ENCODE measurements at regions not wholly inside any gene's neighbourhood (a gene's known extent, or its start where the extent isn't known, plus 50 kb on each side); places are given as distances from the start of the nearest gene placed in this dataset.

- no peak for TF ChIP-seq ZNF219 (CRISPR knock-in tag; IDR thresholded peaks at IDR 0.05; ENCODE audit: borderline replicate concordance)
- no peak for TF ChIP-seq ZNF425 (CRISPR knock-in tag; conservative IDR thresholded peaks at IDR 0.05)
- no peak for TF ChIP-seq ZNF263 (CRISPR knock-in tag; IDR thresholded peaks at IDR 0.05; ENCODE audit: low read depth)
- no peak for TF ChIP-seq GABPB1 (CRISPR knock-in tag; IDR thresholded peaks at IDR 0.05)
- no peak for TF ChIP-seq MAX (CRISPR knock-in tag; IDR thresholded peaks at IDR 0.05)
- TF ChIP-seq ARID4B (CRISPR knock-in tag; IDR thresholded peaks at IDR 0.05; ENCODE audit: borderline replicate concordance): no peak
- no peak for TF ChIP-seq USF2 (CRISPR knock-in tag; IDR thresholded peaks at IDR 0.05)
- no peak for TF ChIP-seq AFF4 (CRISPR knock-in tag; IDR thresholded peaks at IDR 0.05; ENCODE audit: borderline replicate concordance)
- no peak for TF ChIP-seq E2F4 (CRISPR knock-in tag; IDR thresholded peaks at IDR 0.05; ENCODE audit: borderline replicate concordance, low read depth)
- TF ChIP-seq SMAD4 (CRISPR knock-in tag; IDR thresholded peaks at IDR 0.05): no peak
- no peak for TF ChIP-seq SMAD3 (CRISPR knock-in tag; IDR thresholded peaks at IDR 0.05; ENCODE audit: borderline replicate concordance)
Observed at GRCh38 chr6:165846123-165846966, 183.3 kb upstream of the PDE10A start (continued).

- DNase-seq (ENCODE audit: low spot score) (no peak), ATAC-seq (no peak)
- H3K4me1 Mint-ChIP-seq: peaks cover 76% of the 10 kb centered on the region
Observed at GRCh38 chr6:165845493-165845892, 182.5 kb upstream of the PDE10A start.

More at GRCh38 chr6:165845493-165845892, 182.5 kb upstream of the PDE10A start:
- no peak overlapping the region for H3K27ac Mint-ChIP-seq
- H3K4me3 Mint-ChIP-seq: no peak overlapping the region
- no peaks in the 10 kb centered on the region for H3K36me3 Mint-ChIP-seq
- POLR2A ChIA-PET: no interaction called here
- no peaks in the 10 kb centered on the region for H3K9me3 Mint-ChIP-seq
- TF ChIP-seq ZSCAN18 (CRISPR knock-in tag; IDR thresholded peaks at IDR 0.05): no peak
- TF ChIP-seq NFE2L1 (CRISPR knock-in tag; IDR thresholded peaks at IDR 0.05): no peak
- TF ChIP-seq ZNF425 (CRISPR knock-in tag; conservative IDR thresholded peaks at IDR 0.05): no peak
- no peak for TF ChIP-seq SMAD4 (CRISPR knock-in tag; IDR thresholded peaks at IDR 0.05)
- TF ChIP-seq NFYB (CRISPR knock-in tag; conservative IDR thresholded peaks at IDR 0.05; ENCODE audit: low read depth): no peak
- no peak for TF ChIP-seq OVOL2 (CRISPR knock-in tag; IDR thresholded peaks at IDR 0.05; ENCODE audit: borderline replicate concordance)
- CTCF ChIA-PET: interaction anchor here (1.5 to 2.5 kb wide), 4 partner anchors 13 to 405 kb away, joined by 3 to 11 read pairs (median 6); no protein-coding TSS in a partner anchor
- H3K27me3 Mint-ChIP-seq (ENCODE audit: low read depth): peaks cover 11% of the 10 kb centered on the region
